ENCODE measurements at regions not wholly inside any gene's neighbourhood (a gene's known extent, or its start where the extent isn't known, plus 50 kb on each side); places are given as distances from the start of the nearest gene placed in this dataset.

GRCh38 chr11:92845390-92845789, 124.1 kb upstream of the MTNR1B start:
- DNase-seq (ENCODE audit: low read depth in 1 of 2, low spot score in 1 of 2) (no peak), ATAC-seq (no peak), FAIRE-seq (no peak)
- TF ChIP-seq EHF (CRISPR knock-in tag; IDR thresholded peaks at IDR 0.05) = no peak
- TF ChIP-seq ZSCAN20 (CRISPR knock-in tag; IDR thresholded peaks at IDR 0.05) = no peak
- no peak for TF ChIP-seq CBX8 (IDR thresholded peaks at IDR 0.05)
- TF ChIP-seq HOXA7 (CRISPR knock-in tag; IDR thresholded peaks at IDR 0.05) = no peak
- no peak for TF ChIP-seq CHD4 (IDR thresholded peaks at IDR 0.05; ENCODE audit: borderline replicate concordance)
- no peak for TF ChIP-seq HOXB13 (CRISPR knock-in tag; IDR thresholded peaks at IDR 0.05; ENCODE audit: low read depth)
- TF ChIP-seq RCOR1 (IDR thresholded peaks at IDR 0.05; ENCODE audit: low read depth, low read length) = no peak
- TF ChIP-seq EHMT2 (IDR thresholded peaks at IDR 0.05; ENCODE audit: low read depth) = no peak
- no peak for TF ChIP-seq REST (IDR thresholded peaks at IDR 0.05)
- TF ChIP-seq ZC3H11A (IDR thresholded peaks at IDR 0.05) = no peak
- H3K4me3 ChIP-seq = no peak overlapping the region
- H3K4me2 ChIP-seq = no peak overlapping the region
- WGBS (ENCODE audit: missing lambda C conversion rate) = 70% methylated on average over 4 of the region's 4 CpGs
- no peaks in the 10 kb centered on the region for H3K9me3 ChIP-seq
- H3K4me1 ChIP-seq = no peaks in the 10 kb centered on the region
- POLR2A ChIA-PET = no interaction called here
- CTCF ChIA-PET = interaction anchor here (1.4 kb wide), 1 partner anchor 13 kb away, joined by 3 read pairs; no protein-coding TSS in a partner anchor
- H3K27ac ChIP-seq = no peak overlapping the region

GRCh38 chr11:92845805-92846204, 123.6 kb upstream of the MTNR1B start:
- no peaks in the 10 kb centered on the region for H3K4me1 ChIP-seq
- FAIRE-seq (no peak), DNase-seq (ENCODE audit: low read depth in 1 of 2, low spot score in 1 of 2) (no peak), ATAC-seq (no peak)
- H3K4me3 ChIP-seq = no peak overlapping the region
- H3K4me2 ChIP-seq = no peak overlapping the region
- no peak overlapping the region for H3K27ac ChIP-seq
- H3K9me3 ChIP-seq = no peaks in the 10 kb centered on the region
- TF ChIP-seq EP300 (IDR thresholded peaks at IDR 0.05) (no peak), CHD4 (IDR thresholded peaks at IDR 0.05; ENCODE audit: borderline replicate concordance) (no peak), E2F6 (IDR thresholded peaks at IDR 0.05; ENCODE audit: borderline replicate concordance, low read depth) (no peak), HDAC2 (IDR thresholded peaks at IDR 0.05) (no peak), POLR2AphosphoS2 (conservative IDR thresholded peaks at IDR 0.05; ENCODE audit: low read length) (no peak), NR3C1 (IDR thresholded peaks at IDR 0.05) (no peak), PHF8 (IDR thresholded peaks at IDR 0.05; ENCODE audit: borderline replicate concordance, low read depth) (no peak), RNF2 (IDR thresholded peaks at IDR 0.05; ENCODE audit: borderline replicate concordance, low read depth) (no peak), PBX3 (IDR thresholded peaks at IDR 0.05) (no peak), MYC (IDR thresholded peaks at IDR 0.05; ENCODE audit: borderline replicate concordance, low read length) (no peak), RARB (CRISPR knock-in tag; IDR thresholded peaks at IDR 0.05) (no peak), CBX2 (IDR thresholded peaks at IDR 0.05; ENCODE audit: borderline replicate concordance, low read depth) (no peak), HOXB13 (CRISPR knock-in tag; IDR thresholded peaks at IDR 0.05; ENCODE audit: low read depth) (no peak), BHLHE40 (IDR thresholded peaks at IDR 0.05; ENCODE audit: low read depth, low read length) (no peak), ZC3H11A (IDR thresholded peaks at IDR 0.05) (no peak), EHMT2 (IDR thresholded peaks at IDR 0.05; ENCODE audit: low read depth) (no peak), ATOH8 (CRISPR knock-in tag; IDR thresholded peaks at IDR 0.05; ENCODE audit: low read depth) (no peak), SREBF2 (IDR thresholded peaks at IDR 0.05) (no peak), NPAS2 (CRISPR knock-in tag; IDR thresholded peaks at IDR 0.05; ENCODE audit: borderline replicate concordance) (no peak)
- WGBS (ENCODE audit: missing lambda C conversion rate) = 50% methylated on average over 2 of the region's 2 CpGs
- CTCF ChIA-PET = interaction anchor here (1.4 kb wide), 1 partner anchor 14 kb away, joined by 3 read pairs; no protein-coding TSS in a partner anchor
- POLR2A ChIA-PET = no interaction called here
